ENCODE measurements at regions not wholly inside any gene's neighbourhood (a gene's known extent, or its start where the extent isn't known, plus 50 kb on each side); places are given as distances from the start of the nearest gene placed in this dataset.

GRCh38 chr3:86427343-86427742 is 563.6 kb downstream of the VGLL3 start (continued):
- TF ChIP-seq ZSCAN18 (CRISPR knock-in tag; IDR thresholded peaks at IDR 0.05) (no peak), NR1H2 (CRISPR knock-in tag; IDR thresholded peaks at IDR 0.05) (no peak), ZBTB43 (CRISPR knock-in tag; IDR thresholded peaks at IDR 0.05) (no peak)

GRCh38 chr3:86420990-86421739 is 569.8 kb downstream of the VGLL3 start:
- DNase-seq (ENCODE audit: low spot score) (peak; percentile 22), ATAC-seq (peak; percentile 78)
- no peaks in the 10 kb centered on the region for H3K27me3 Mint-ChIP-seq (ENCODE audit: low read depth)
- peaks cover 12% of the 10 kb centered on the region for H3K36me3 Mint-ChIP-seq
- POLR2A ChIA-PET = no interaction called here
- H3K27ac Mint-ChIP-seq = no peak overlapping the region
- H3K4me3 Mint-ChIP-seq = peak overlapping the region; percentile 61
- H3K4me1 Mint-ChIP-seq = peaks cover 15% of the 10 kb centered on the region
- TF ChIP-seq ETV6 (CRISPR knock-in tag; IDR thresholded peaks at IDR 0.05) = no peak
- no peak for TF ChIP-seq NFATC4 (CRISPR knock-in tag; IDR thresholded peaks at IDR 0.05)
- TF ChIP-seq MYBL2 (CRISPR knock-in tag; IDR thresholded peaks at IDR 0.05) = no peak
- TF ChIP-seq ZNF423 (CRISPR knock-in tag; IDR thresholded peaks at IDR 0.05) = no peak
- TF ChIP-seq RELA (CRISPR knock-in tag; IDR thresholded peaks at IDR 0.05; ENCODE audit: borderline replicate concordance) = no peak
- TF ChIP-seq ATF3 (CRISPR knock-in tag; conservative IDR thresholded peaks at IDR 0.05) = no peak
- TF ChIP-seq FOXK1 (CRISPR knock-in tag; IDR thresholded peaks at IDR 0.05) = peak; percentile 51; the same call in 1 of the 2 replicates
- TF ChIP-seq IRF1 (CRISPR knock-in tag; IDR thresholded peaks at IDR 0.05) = no peak
- no peak for TF ChIP-seq MAX (CRISPR knock-in tag; IDR thresholded peaks at IDR 0.05)
- TF ChIP-seq AFF4 (CRISPR knock-in tag; IDR thresholded peaks at IDR 0.05; ENCODE audit: borderline replicate concordance) = no peak
- TF ChIP-seq MXD4 (CRISPR knock-in tag; IDR thresholded peaks at IDR 0.05; ENCODE audit: borderline replicate concordance) = no peak
- TF ChIP-seq ZNF232 (CRISPR knock-in tag; IDR thresholded peaks at IDR 0.05) = no peak
- peak; percentile 38; the same call in 1 of the 2 replicates for TF ChIP-seq FOXP1 (CRISPR knock-in tag; IDR thresholded peaks at IDR 0.05; ENCODE audit: borderline replicate concordance)
- TF ChIP-seq TEAD4 (CRISPR knock-in tag; IDR thresholded peaks at IDR 0.05) = no peak
- TF ChIP-seq ZBTB21 (CRISPR knock-in tag; IDR thresholded peaks at IDR 0.05; ENCODE audit: borderline replicate concordance) = no peak
- TF ChIP-seq ATF6 (CRISPR knock-in tag; IDR thresholded peaks at IDR 0.05) = no peak
- TF ChIP-seq KAT7 (CRISPR knock-in tag; IDR thresholded peaks at IDR 0.05; ENCODE audit: borderline replicate concordance) = no peak
- peaks cover 17% of the 10 kb centered on the region for H3K9me3 Mint-ChIP-seq
- CTCF ChIA-PET = interaction anchor here (0.8 kb wide), 1 partner anchor 20 kb away, joined by 3 read pairs; no protein-coding TSS in a partner anchor

Measured in WTC11 (cell line).